COLO668 (cell line): ENCODE measurements at regions not wholly inside any gene's neighbourhood (a gene's known extent, or its start where the extent isn't known, plus 50 kb on each side); places are given as distances from the start of the nearest gene placed in this dataset.

ENCODE experiments used
- DNase-seq: peaks from one replicate; lab custom pipeline; 2025; ENCODE audit not compliant: unreplicated experiment; lab: John Stamatoyannopoulos, UW

DNA sequence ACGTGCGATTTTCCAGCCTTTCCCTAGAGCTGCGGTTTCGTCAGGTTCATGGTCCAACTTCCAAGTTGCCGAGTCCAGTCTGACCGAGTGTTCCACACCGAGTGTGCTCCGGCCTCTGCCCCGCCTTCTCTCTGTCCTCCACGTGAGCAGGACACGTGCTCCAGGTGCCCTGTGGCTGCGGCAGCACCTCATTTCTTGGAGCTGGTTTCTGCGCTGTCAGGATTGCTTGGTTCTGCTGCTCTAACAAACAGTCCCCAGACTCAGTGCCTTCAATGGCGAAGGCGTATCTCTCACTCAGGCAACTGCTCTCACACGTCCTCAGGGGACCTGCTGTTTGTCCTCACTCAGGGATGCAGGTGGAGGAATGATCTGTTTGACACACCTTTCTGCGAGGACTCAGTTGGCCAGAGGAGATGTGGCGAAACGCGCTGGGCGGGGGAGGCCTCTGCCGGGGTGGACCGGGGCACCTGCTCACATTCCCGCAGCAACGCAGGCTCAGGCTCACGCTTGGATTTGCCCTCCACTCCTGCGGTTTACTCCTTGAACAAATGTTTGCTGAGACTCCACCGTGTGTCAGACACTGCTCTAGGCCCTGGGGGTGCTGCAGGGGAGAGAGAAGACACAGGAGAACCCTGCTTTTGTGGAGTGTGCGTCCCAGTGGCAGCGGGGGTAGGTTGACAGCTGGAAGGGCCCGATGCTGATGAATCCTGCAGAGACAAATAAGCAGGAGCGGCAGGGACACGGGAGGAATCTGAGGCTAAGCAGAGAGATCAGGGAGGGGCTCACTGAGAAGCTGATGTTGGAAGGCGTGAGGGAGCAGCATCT, 63.4 kb upstream of the FBRSL1 start:
- no peak for DNase-seq

DNA sequence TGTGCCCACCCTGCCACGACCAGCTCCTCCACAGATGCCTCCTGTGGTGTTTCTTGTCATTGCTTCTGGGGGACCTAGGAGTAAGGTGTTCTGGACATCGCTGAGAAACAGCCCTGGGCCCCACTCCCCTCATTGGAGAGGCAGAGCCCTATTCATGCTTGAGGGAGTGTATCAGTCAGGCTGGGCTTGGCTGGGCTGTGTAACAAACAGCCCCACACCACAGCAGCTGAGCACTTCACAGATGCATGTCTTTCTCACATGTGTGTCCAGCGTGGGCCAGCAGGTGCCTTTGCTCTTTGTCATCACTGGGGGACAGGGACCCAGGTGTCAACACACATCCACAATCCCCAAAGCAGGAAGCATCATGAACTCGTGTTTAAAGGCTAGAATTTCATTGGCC, 65.1 kb upstream of the FBRSL1 start:
- no peak for DNase-seq

GRCh38 chr12:132423820-132424645, 65.9 kb upstream of the FBRSL1 start:
- DNase-seq: no peak

GRCh38 chr12:132423251-132423819, 66.6 kb upstream of the FBRSL1 start:
- DNase-seq: no peak

DNA sequence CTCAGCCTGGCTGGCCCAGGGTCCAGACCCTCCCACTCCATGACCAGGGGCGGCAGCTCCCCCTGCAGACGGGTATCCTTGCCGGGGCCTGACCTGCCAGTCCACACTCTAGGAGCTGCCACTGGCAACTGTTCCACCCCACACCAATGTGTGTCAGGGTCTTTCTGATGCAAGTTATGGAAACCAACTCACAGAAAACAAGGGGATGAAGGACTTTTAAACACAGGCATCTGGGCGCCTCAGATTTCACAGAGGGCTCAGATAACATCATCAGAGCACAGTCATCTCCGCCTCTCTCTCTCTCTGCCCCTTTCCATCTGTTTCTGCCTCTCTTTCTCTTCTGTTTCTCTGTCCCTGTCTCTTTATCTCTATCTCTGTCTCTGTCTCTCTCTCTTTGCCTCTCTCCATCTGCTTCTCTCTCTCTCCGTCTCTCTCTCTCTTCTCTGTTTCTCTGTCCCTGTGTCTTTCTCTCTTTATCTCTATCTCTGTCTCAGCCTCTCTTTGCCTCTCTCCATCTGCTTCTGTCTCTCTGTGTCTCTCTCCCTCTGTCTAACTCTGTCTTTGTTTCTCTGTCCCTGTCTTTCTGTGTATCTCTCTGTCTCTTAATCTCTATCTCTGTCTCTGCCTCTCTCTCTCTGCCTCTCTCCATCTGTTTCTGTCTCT, 67.4 kb upstream of the FBRSL1 start:
- DNase-seq: no peak

DNA sequence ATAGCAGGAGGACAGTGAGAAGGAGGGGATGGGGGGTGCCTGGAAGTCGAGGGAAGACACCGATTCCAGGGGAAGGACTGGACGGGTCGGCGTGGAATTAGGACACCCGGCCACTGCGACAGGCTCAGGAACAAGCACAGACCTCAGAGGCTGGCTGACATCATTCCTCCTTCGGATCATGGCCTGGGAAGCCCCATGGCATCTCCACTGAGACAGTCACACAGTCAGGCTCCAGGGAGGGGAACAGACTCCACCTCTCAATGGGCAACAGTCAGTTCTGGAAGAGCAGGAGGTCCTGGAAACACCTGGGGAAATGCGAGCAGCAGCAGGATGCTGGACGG, 67.9 kb upstream of the FBRSL1 start:
- DNase-seq: no peak

DNA sequence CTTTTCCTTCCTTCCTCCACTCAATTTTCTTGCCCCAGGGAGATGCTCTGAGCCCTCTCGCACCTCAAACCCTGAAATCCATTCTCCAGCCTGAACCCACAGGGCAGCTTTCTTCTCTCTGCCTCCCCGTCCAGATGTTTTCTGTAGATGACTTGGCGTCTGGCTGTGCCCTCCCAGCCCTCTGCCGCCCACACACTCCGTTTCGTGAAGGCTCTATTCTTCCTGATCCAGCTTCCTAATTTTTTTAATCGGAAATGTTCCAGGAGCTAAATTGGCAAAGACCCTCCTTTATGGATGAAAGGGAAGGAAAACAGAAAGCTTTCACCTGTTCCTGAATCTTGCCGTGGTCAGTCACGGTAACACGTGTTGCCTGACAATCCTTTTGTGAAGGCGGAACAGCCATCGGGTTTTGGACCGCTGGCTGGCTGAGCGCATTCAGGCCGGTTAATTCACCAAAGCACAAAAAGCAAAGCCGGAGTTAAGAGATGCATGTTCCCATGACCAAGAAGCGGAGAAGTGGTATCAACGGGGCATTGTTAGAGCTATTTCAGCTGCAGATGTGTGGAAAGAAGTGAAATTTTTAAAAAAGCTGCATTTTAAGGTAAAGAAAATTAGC, 70.2 kb upstream of the FBRSL1 start:
- no peak for DNase-seq

DNA sequence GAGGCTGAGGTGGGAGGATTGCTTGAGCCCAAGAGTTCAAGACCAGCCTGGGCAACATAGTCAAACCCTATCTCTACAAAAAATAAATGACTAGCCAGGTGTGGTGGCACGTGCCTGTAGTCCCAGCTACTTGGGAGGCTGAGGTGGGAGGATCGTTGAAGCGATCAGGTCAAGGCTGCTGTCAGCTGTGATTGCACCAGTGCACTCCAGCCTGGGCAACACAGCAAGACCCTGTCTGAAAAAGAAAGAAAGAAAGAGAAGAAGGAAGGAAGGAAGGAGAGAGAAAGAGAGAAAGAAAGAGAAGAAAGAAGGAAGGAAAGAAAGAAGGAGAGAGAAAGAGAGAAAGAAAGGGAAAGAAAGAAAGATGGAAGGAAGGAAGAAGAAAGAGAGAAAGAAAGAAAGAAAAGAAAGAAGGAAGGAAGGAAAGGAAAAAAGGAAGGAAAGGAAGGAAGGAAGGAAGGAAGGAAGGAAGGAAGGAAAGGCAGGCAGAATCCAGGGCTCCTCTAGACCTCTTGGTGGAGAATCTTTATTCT, 71.5 kb upstream of the FBRSL1 start:
- no peak for DNase-seq

- no peak for DNase-seq
Measured at GRCh38 chr12:132417741-132418140, 72.2 kb upstream of the FBRSL1 start.

GRCh38 chr12:132416827-132417226, 73.1 kb upstream of the FBRSL1 start:
- DNase-seq: no peak

DNA sequence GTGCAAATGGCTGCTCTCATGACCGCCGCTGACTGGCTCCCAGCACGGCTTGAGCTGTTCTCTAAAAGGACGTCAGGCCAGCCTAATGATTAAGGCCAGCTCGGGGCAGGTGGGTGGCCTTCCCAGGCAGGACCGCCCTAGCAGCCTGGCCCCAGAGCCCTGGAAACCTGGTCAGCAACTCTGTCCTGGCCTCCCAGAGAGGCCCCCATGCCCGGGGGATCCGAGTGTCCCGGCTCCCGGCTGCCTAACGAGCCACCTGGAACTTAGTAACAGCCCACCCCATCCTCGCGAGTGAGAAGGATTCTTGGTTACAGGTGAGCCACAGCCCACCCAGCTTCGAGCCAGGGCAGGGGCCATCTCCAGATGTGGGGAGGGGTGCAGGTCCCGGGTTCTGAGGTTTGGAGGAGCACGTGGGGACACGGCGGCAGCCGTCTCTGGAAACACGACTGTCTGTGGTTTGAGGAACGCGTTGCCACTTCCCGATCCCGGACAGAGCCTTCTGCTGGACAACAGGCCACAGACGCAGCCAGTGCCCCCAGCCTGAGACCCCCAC, 73.8 kb upstream of the FBRSL1 start:
- no peak for DNase-seq

DNA sequence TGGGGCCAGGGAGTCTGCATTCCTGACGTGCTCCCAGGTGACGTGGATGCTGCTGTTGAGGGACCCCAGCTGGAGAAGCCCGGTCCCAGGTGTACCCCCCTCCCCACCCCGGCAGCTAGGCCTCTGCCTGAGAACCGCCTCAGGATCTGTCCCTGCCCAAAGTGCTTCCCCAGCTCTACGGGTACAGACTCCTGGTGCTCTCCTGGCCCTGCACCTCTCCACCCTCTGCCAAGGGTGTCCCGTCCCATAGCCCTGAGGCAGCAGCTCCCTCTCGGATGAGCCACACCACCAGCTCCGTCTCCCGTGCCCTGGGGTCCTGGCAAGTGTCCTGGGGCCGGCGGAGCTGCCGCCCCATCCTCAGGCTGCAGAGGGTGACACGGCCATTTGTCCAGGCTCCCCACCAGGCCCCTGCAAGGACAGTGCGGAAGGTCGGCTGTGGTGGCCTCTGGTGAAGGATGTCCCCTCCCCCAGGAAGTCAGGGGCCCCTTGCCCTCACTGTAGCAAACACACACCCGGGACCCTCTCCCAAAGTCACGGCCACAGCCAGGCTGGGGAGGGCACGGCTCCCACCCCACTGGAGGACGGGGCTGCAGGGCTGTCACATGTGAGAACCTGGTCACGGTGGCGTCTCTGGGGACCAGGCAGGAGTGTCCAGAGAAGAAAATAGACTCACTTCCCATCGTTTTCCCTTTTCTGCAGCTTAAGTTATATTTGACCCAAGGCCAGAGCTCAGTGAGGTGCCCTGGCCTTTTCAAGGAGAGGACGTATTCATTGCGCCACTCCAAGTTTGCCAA, 74.4 kb upstream of the FBRSL1 start:
- no peak for DNase-seq

GRCh38 chr12:132414634-132415326, 75.2 kb upstream of the FBRSL1 start:
- DNase-seq: peak; percentile 74

DNA sequence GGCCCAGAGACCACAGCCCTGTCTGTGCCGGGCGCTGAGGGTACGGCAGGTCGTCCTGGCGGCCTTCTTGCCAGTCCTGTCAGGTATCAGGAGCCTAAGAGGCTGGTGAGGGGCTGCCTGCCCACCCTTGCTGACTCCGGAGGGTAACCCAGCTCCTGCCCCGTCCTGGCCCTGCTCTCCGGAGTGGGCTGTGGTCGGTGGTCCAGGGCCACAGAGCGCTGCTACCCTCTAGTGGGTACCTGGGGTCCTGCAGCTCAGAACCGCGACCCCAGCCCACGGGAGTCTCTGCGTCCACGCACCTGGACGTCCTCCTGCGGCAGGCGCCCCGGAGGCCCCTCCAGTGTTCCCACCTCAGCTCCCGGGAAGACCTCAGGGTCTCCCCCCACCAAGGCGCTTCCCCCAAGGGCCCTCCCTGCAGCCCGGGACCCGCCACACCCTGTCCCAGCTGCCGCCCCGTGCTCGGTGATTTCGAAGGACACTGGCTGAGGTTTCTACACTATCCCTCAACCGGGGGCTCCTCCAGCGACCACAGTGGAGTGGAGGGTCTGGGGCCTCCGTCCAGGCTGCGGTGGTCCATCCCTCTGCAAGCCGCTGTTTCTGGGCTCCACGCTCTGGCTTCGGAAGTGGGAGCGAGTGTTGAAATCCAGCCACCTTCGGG, 75.9 kb upstream of the FBRSL1 start:
- peak; percentile 6 for DNase-seq

- DNase-seq: no peak
Measured at GRCh38 chr12:132411457-132411856, 78.5 kb upstream of the FBRSL1 start.

DNA sequence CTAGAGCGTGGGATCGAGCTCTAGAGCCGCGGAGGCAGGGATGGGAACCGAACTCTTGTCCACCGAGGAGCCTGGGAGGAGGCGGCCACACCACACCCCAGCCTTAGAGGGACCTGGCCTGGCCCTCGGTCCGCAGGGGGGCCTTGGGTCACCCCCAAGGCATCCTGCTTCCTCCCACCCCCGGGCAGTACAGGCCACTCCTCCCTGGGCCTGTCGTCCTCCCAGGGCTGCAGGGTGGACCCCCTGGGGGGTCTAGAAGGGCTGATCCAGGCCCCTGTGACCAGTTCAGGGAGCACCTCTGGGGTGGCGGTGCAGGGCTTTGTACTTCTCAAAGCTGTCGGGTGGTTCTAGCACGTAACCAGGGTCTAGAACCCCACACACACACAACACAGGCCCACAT, 79.1 kb upstream of the FBRSL1 start:
- no peak for DNase-seq

GRCh38 chr12:132410296-132410625, 79.7 kb upstream of the FBRSL1 start:
- no peak for DNase-seq

- peak; percentile 30 for DNase-seq
Measured at GRCh38 chr12:132409495-132410295, 80.3 kb upstream of the FBRSL1 start.
